Esophagus squamous epithelium (tissue), 5 donors: ENCODE measurements at regions not wholly inside any gene's neighbourhood (a gene's known extent, or its start where the extent isn't known, plus 50 kb on each side); places are given as distances from the start of the nearest gene placed in this dataset.

Source experiments
- DNase-seq: peaks from one replicate; lab custom pipeline; 2025; lab: John Stamatoyannopoulos, UW
- H3K27ac ChIP-seq, 4 donors: fragments of 200-600 bp; sonication (generic); one replicate each; pipeline ENCODE4 v1.5.1; 2016 to 2019; ENCODE audit warnings: mild to moderate bottlenecking in 1 of 4
- H3K27me3 ChIP-seq, 4 donors: fragments of 200-600 bp; sonication (generic); 1 replicate in 3 of 4; 2 replicates in 1 of 4; pipeline versions ENCODE4 v1.5.1 to v1.6.0; 2017 to 2021; ENCODE audit warnings: antibody characterized with exemption in 1 of 4
- H3K36me3 ChIP-seq, 3 donors: fragments of 200-600 bp; sonication (generic); one replicate each; pipeline ENCODE4 v1.5.1; 2016 to 2019
- H3K4me1 ChIP-seq, 3 donors: fragments of 200-600 bp; sonication (generic); one replicate each; pipeline ENCODE4 v1.5.1; 2017 to 2019
- H3K4me3 ChIP-seq, 4 donors: fragments of 200-600 bp; sonication (generic); 1 replicate in 3 of 4; 2 replicates in 1 of 4; pipeline ENCODE4 v1.5.1; 2016 to 2019; ENCODE audit warnings: mild to moderate bottlenecking in 2 of 4, moderate library complexity in 1 of 4
- H3K9me3 ChIP-seq, 3 donors: fragments of 200-600 bp; sonication (generic); one replicate each; pipeline ENCODE4 v1.5.1; 2016 to 2019
- POLR2A ChIP-seq, 4 donors: fragments of 450-650 bp; IDR thresholded peaks; one replicate each; pipeline ENCODE4 v1.6.1; 2017; ENCODE audit warnings: antibody characterized with exemption in 4 of 4, mild to moderate bottlenecking in 4 of 4, moderate library complexity in 3 of 4
- WGBS, 2 donors: methylation state at CpG; one replicate each; pipeline ENCODE4 v1.1.5; 2018; 5-methylcytosine and 5-hydroxymethylcytosine counted together
- intact Hi-C: fragments of 100-400 bp; cut with DNase I; formaldehyde crosslinking; loops from one replicate; pipeline ENCODE4 v1.15.0; 2022
- TF ChIP-seq, protein P1 (sequence below), 6 experiments: fragments of 450-650 bp in 4 of 6; fragments of 200-600 bp in 2 of 6; sonication (generic) in 2 of 6; IDR thresholded peaks; one replicate each; pipeline ENCODE4 v1.5.1; 2016 to 2019; ENCODE audit warnings: antibody characterized with exemption in 6 of 6, mild to moderate bottlenecking in 4 of 6, moderate library complexity in 4 of 6
- donor health status: DM: yes; HTN: yes; CAD: no.

DNA sequence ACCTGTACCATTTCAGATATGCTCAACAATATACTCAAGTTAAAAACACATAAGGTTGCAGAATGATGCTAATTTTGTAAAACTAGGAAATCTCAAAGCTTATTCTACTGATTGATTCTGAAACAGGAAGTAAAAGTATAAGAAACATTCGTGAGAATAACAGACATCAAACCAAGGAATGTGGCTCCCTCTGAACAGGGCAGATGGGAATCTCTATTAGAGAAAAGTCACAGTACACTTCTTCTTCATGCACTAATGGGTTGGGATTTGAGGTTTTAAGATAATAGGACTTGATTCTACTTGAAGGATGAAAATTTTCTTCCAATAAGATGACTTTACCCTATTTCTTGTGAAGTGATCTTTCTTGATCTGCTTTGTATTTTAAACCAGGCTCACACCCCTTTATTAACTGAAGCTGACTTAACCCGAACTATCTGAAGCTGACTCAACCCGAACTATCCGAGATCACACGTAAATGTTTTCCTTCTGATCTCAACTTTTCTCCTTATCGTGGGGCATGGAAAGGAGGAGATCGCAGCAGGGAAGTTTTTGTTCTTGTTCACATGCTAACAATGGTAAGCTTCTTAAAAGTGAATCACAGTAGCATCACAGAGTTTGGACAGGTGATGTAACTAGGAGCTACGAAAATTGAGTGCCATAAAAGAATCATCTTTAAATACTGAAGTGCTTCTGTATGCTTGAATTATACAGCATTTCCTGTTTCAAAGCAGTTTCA lies 363.1 kb upstream of the ZFP42 start:
- H3K27me3 ChIP-seq, result no peaks in the 10 kb centered on the region
- intact Hi-C loops, result no loop called here
- no peak overlapping the region for H3K27ac ChIP-seq
- H3K9me3 ChIP-seq, result no peaks in the 10 kb centered on the region
- H3K36me3 ChIP-seq, result no peaks in the 10 kb centered on the region
- DNase-seq, result no peak
- H3K4me3 ChIP-seq, result no peak overlapping the region
- no peak for TF ChIP-seq POLR2A (IDR thresholded peaks at IDR 0.05)
- TF ChIP-seq, protein P1, sequence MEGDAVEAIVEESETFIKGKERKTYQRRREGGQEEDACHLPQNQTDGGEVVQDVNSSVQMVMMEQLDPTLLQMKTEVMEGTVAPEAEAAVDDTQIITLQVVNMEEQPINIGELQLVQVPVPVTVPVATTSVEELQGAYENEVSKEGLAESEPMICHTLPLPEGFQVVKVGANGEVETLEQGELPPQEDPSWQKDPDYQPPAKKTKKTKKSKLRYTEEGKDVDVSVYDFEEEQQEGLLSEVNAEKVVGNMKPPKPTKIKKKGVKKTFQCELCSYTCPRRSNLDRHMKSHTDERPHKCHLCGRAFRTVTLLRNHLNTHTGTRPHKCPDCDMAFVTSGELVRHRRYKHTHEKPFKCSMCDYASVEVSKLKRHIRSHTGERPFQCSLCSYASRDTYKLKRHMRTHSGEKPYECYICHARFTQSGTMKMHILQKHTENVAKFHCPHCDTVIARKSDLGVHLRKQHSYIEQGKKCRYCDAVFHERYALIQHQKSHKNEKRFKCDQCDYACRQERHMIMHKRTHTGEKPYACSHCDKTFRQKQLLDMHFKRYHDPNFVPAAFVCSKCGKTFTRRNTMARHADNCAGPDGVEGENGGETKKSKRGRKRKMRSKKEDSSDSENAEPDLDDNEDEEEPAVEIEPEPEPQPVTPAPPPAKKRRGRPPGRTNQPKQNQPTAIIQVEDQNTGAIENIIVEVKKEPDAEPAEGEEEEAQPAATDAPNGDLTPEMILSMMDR (IDR thresholded peaks at IDR 0.05), result no peak
- H3K4me1 ChIP-seq, result no peaks in the 10 kb centered on the region
- WGBS, 2 donors, result 72 to 74% methylated on average over 8 of the region's 8 CpGs

DNA sequence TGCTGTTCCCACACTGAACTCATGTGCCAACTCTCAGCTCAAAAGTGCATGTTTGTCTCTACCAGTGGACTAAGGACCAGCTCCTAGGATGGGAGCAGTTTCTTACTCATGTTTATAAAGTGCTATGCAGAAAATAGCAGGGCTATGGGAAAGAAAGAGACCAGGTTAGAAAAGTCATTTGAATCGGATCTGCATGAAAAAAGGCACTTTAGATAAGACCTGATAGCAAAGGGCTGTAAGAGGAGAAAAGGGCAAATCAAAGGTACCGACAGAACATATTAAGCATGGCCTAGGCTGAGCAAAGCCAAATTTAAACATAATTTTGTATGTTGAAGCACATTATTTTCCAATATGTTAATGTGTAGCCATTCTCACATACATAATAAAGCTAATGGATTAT lies 362.3 kb upstream of the ZFP42 start:
- TF ChIP-seq, protein P1 (IDR thresholded peaks at IDR 0.05), result no peak
- no peak for TF ChIP-seq POLR2A (IDR thresholded peaks at IDR 0.05)
- no peak overlapping the region for H3K4me3 ChIP-seq

DNA sequence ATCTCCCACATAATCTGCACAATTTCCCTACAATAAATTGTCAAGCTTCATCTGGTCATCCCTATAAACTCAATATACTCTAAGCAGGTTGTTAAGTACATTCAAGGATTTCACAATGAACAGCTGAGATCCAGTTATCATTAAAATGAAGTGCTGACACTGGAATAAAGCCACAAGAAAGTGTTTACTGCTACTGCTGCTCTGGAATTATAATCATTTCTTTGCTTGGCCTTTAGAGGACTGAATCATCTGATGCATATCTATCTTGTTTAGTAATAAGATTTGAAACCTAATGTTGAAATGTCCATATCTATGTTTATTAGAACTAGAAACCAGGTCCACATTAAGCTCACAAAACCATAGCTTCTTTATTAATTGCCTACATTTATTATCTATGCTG lies 338.6 kb upstream of the ZFP42 start:
- H3K4me1 ChIP-seq, result no peaks in the 10 kb centered on the region
- no peaks in the 10 kb centered on the region for H3K9me3 ChIP-seq
- no peak for DNase-seq
- H3K4me3 ChIP-seq, result no peak overlapping the region
- H3K27me3 ChIP-seq, result no peaks in the 10 kb centered on the region
- no peak for TF ChIP-seq POLR2A (IDR thresholded peaks at IDR 0.05)
- TF ChIP-seq, protein P1 (IDR thresholded peaks at IDR 0.05), result no peak
- no peaks in the 10 kb centered on the region for H3K36me3 ChIP-seq
- intact Hi-C loops, result no loop called here
- no peak overlapping the region for H3K27ac ChIP-seq

More for the DNA sequence above, 362.3 kb upstream of the ZFP42 start:
- intact Hi-C loops, result no loop called here
- 61 to 76% methylated on average over 2 of the region's 2 CpGs for WGBS, 2 donors
- Histone ChIP-seq H3K9me3 (no peaks in the 10 kb centered on the region), H3K36me3 (no peaks in the 10 kb centered on the region), H3K4me1 (no peaks in the 10 kb centered on the region), H3K27me3 (no peaks in the 10 kb centered on the region), H3K27ac (no peak overlapping the region)
- DNase-seq, result no peak

DNA sequence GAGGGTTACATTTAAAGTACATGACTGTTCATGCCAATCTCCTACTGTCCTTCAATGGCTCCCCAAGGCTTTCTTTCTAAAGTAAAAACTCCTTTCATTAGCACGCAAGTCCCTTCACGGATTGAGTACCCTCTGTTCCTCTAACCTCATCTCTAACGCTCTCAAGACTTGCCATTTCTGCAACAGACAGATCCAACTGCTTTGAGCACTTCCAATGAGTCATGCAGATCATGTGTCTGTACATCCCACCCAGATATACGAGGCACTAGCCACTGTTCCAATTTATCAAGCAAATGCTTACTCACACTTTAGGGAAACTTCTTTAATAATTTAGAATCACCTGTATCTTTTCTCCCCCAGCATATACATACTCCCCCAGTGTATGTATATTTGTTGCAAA lies 332.5 kb upstream of the ZFP42 start:
- WGBS, 2 donors, result 46 to 55% methylated on average over 4 of the region's 4 CpGs
- Histone ChIP-seq H3K27me3 (no peaks in the 10 kb centered on the region), H3K36me3 (no peaks in the 10 kb centered on the region), H3K4me3 (no peak overlapping the region), H3K27ac (no peak overlapping the region), H3K9me3 (no peaks in the 10 kb centered on the region), H3K4me1 (peaks cover 0 to 12% (median 0%) of the 10 kb centered on the region in 3 donors)
- no peak for DNase-seq
- TF ChIP-seq, protein P1 (IDR thresholded peaks at IDR 0.05), result no peak
- no peak for TF ChIP-seq POLR2A (IDR thresholded peaks at IDR 0.05)
- intact Hi-C loops, result no loop called here

DNA sequence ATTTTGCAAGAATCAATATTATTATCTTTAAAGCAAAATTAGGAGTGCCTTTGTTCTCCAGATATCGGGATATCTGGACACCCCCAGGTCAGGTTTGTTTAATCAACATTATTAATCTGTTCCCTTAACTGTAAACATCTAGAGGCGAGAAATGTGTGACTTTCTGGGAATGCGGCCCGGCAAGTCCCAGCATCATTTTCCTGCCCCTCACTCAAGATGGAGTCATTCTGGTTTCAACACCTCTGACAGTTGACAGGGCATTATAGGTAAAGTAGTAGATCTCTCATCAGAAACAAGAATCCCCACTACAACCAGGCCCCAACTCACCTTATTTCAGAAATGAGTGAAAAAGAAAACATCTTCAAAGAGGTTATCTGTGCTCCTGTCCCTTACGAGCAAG lies 331.6 kb upstream of the ZFP42 start:
- peaks cover 0 to 12% (median 0%) of the 10 kb centered on the region in 3 donors for H3K4me1 ChIP-seq
- no peak overlapping the region for H3K4me3 ChIP-seq
- H3K27me3 ChIP-seq, result no peaks in the 10 kb centered on the region
- no peaks in the 10 kb centered on the region for H3K9me3 ChIP-seq
- no peak overlapping the region for H3K27ac ChIP-seq
- intact Hi-C loops, result no loop called here
- TF ChIP-seq, protein P1 (IDR thresholded peaks at IDR 0.05), result no peak
- no peak for TF ChIP-seq POLR2A (IDR thresholded peaks at IDR 0.05)
- WGBS, 2 donors, result 84 to 92% methylated on average over 5 of the region's 5 CpGs
- no peaks in the 10 kb centered on the region for H3K36me3 ChIP-seq
- no peak for DNase-seq
